ENCODE measurements at regions not wholly inside any gene's neighbourhood (a gene's known extent, or its start where the extent isn't known, plus 50 kb on each side); places are given as distances from the start of the nearest gene placed in this dataset.

GRCh38 chr13:106917673-106918556 is 350.0 kb upstream of the ARGLU1 start:
- Histone ChIP-seq H3K36me3 (replicated peaks) (no peaks in the 10 kb centered on the region), H3K9me3 (no peaks in the 10 kb centered on the region), H3K4me3 (peak overlapping the region; percentile 30), H3K4me1 (peaks cover 13% of the 10 kb centered on the region; the same call in 1 of the 2 replicates), H3K27me3 (ENCODE audit: low read depth) (no peaks in the 10 kb centered on the region)
- in situ Hi-C loops (cut with MboI; ENCODE audit: low sequenced_read_pairs) = loop anchor here (25.0 kb wide), 1 partner anchor 356 kb away; the partner anchor contains the start of gene ARGLU1
- peak; percentile 58 to 83 for DNase-seq (ENCODE audit: low spot score in 2 of 2)

- Histone ChIP-seq H3K9me3 (no peaks in the 10 kb centered on the region), H3K4me1 (peaks cover 13% of the 10 kb centered on the region; the same call in 1 of the 2 replicates), H3K4me3 (no peak overlapping the region), H3K36me3 (replicated peaks) (no peaks in the 10 kb centered on the region), H3K27me3 (ENCODE audit: low read depth) (no peaks in the 10 kb centered on the region)
- in situ Hi-C loops (cut with MboI; ENCODE audit: low sequenced_read_pairs) = loop anchor here (25.0 kb wide), 1 partner anchor 355 kb away; the partner anchor contains the start of gene ARGLU1
- DNase-seq (ENCODE audit: low spot score in 2 of 2) = no peak
Observed at GRCh38 chr13:106917024-106917571, 349.2 kb upstream of the ARGLU1 start.

- Histone ChIP-seq H3K27me3 (ENCODE audit: low read depth) (no peaks in the 10 kb centered on the region), H3K36me3 (replicated peaks) (no peaks in the 10 kb centered on the region), H3K9me3 (no peaks in the 10 kb centered on the region), H3K4me3 (no peak overlapping the region), H3K4me1 (peaks cover 13% of the 10 kb centered on the region; the same call in 1 of the 2 replicates)
- no peak for DNase-seq (ENCODE audit: low spot score in 2 of 2)
- in situ Hi-C loops (cut with MboI; ENCODE audit: low sequenced_read_pairs) = loop anchor here (25.0 kb wide), 1 partner anchor 354 kb away; the partner anchor contains the start of gene ARGLU1
Observed at GRCh38 chr13:106916329-106916976, 348.5 kb upstream of the ARGLU1 start.

GRCh38 chr13:106915146-106915545 is 347.2 kb upstream of the ARGLU1 start:
- H3K4me1 ChIP-seq = peaks cover 13% of the 10 kb centered on the region; the same call in 1 of the 2 replicates
- in situ Hi-C loops (cut with MboI; ENCODE audit: low sequenced_read_pairs) = loop anchor here (25.0 kb wide), 1 partner anchor 353 kb away; the partner anchor contains the start of gene ARGLU1
- DNase-seq (ENCODE audit: low spot score in 2 of 2) = no peak

GRCh38 chr13:106911627-106912026 is 343.7 kb upstream of the ARGLU1 start:
- Histone ChIP-seq H3K27me3 (ENCODE audit: low read depth) (no peaks in the 10 kb centered on the region), H3K36me3 (replicated peaks) (no peaks in the 10 kb centered on the region), H3K4me3 (no peak overlapping the region), H3K4me1 (peaks cover 5% of the 10 kb centered on the region; the same call in 1 of the 2 replicates), H3K9me3 (no peaks in the 10 kb centered on the region)
- no peak for DNase-seq (ENCODE audit: low spot score in 2 of 2)
- in situ Hi-C loops (cut with MboI; ENCODE audit: low sequenced_read_pairs) = loop anchor here (25.0 kb wide), 1 partner anchor 349 kb away; the partner anchor contains the start of gene ARGLU1

More at GRCh38 chr13:106915146-106915545, 347.2 kb upstream of the ARGLU1 start:
- Histone ChIP-seq H3K27me3 (ENCODE audit: low read depth) (no peaks in the 10 kb centered on the region), H3K9me3 (no peaks in the 10 kb centered on the region), H3K4me3 (no peak overlapping the region), H3K36me3 (replicated peaks) (no peaks in the 10 kb centered on the region)

- no peaks in the 10 kb centered on the region for H3K27me3 ChIP-seq (ENCODE audit: low read depth)
- H3K4me1 ChIP-seq = peaks cover 5% of the 10 kb centered on the region; the same call in 1 of the 2 replicates
- no peak overlapping the region for H3K4me3 ChIP-seq
- H3K9me3 ChIP-seq = no peaks in the 10 kb centered on the region
- in situ Hi-C loops (cut with MboI; ENCODE audit: low sequenced_read_pairs) = loop anchor here (25.0 kb wide), 1 partner anchor 349 kb away; the partner anchor contains the start of gene ARGLU1
- H3K36me3 ChIP-seq (replicated peaks) = no peaks in the 10 kb centered on the region
- no peak for DNase-seq (ENCODE audit: low spot score in 2 of 2)
Observed at GRCh38 chr13:106911020-106911419, 343.1 kb upstream of the ARGLU1 start.

GRCh38 chr13:106906426-106906996 is 338.6 kb upstream of the ARGLU1 start:
- H3K4me3 ChIP-seq = no peak overlapping the region
- no peaks in the 10 kb centered on the region for H3K36me3 ChIP-seq (replicated peaks)
- H3K4me1 ChIP-seq = no peaks in the 10 kb centered on the region
- no peak for DNase-seq (ENCODE audit: low spot score in 2 of 2)
- in situ Hi-C loops (cut with MboI; ENCODE audit: low sequenced_read_pairs) = loop anchor here (25.0 kb wide), 1 partner anchor 344 kb away; the partner anchor contains the start of gene ARGLU1
- no peaks in the 10 kb centered on the region for H3K27me3 ChIP-seq (ENCODE audit: low read depth)
- H3K9me3 ChIP-seq = no peaks in the 10 kb centered on the region

GRCh38 chr13:106905380-106906162 is 337.6 kb upstream of the ARGLU1 start:
- Histone ChIP-seq H3K9me3 (no peaks in the 10 kb centered on the region), H3K36me3 (replicated peaks) (no peaks in the 10 kb centered on the region), H3K27me3 (ENCODE audit: low read depth) (no peaks in the 10 kb centered on the region), H3K4me1 (no peaks in the 10 kb centered on the region), H3K4me3 (no peak overlapping the region)
- DNase-seq (ENCODE audit: low spot score in 2 of 2) = no peak
- in situ Hi-C loops (cut with MboI; ENCODE audit: low sequenced_read_pairs) = loop anchor here (25.0 kb wide), 1 partner anchor 343 kb away; the partner anchor contains the start of gene ARGLU1

GRCh38 chr13:106899442-106899841 is 331.5 kb upstream of the ARGLU1 start:
- H3K27me3 ChIP-seq (ENCODE audit: low read depth) = no peaks in the 10 kb centered on the region
- DNase-seq (ENCODE audit: low spot score in 2 of 2) = no peak
- H3K9me3 ChIP-seq = no peaks in the 10 kb centered on the region
- H3K36me3 ChIP-seq (replicated peaks) = no peaks in the 10 kb centered on the region
- in situ Hi-C loops (cut with MboI; ENCODE audit: low sequenced_read_pairs) = no loop called here
- no peak overlapping the region for H3K4me3 ChIP-seq
- H3K4me1 ChIP-seq = peaks cover 7% of the 10 kb centered on the region

GRCh38 chr13:106898231-106898630 is 330.3 kb upstream of the ARGLU1 start:
- no peaks in the 10 kb centered on the region for H3K36me3 ChIP-seq (replicated peaks)
- H3K27me3 ChIP-seq (ENCODE audit: low read depth) = no peaks in the 10 kb centered on the region
- H3K4me3 ChIP-seq = no peak overlapping the region
- no peaks in the 10 kb centered on the region for H3K9me3 ChIP-seq
- DNase-seq (ENCODE audit: low spot score in 2 of 2) = no peak
- in situ Hi-C loops (cut with MboI; ENCODE audit: low sequenced_read_pairs) = no loop called here
- peaks cover 7% of the 10 kb centered on the region for H3K4me1 ChIP-seq

- in situ Hi-C loops (cut with MboI; ENCODE audit: low sequenced_read_pairs) = no loop called here
- Histone ChIP-seq H3K4me1 (peaks cover 3% of the 10 kb centered on the region; the same call in 1 of the 2 replicates), H3K27me3 (ENCODE audit: low read depth) (no peaks in the 10 kb centered on the region)
Observed at GRCh38 chr13:106888148-106888547, 320.2 kb upstream of the ARGLU1 start.

GRCh38 chr13:106887686-106888085 is 319.7 kb upstream of the ARGLU1 start:
- Histone ChIP-seq H3K36me3 (replicated peaks) (no peaks in the 10 kb centered on the region), H3K4me3 (no peak overlapping the region), H3K4me1 (peaks cover 6% of the 10 kb centered on the region; the same call in 1 of the 2 replicates), H3K9me3 (peaks cover 2% of the 10 kb centered on the region; the same call in 1 of the 2 replicates), H3K27me3 (ENCODE audit: low read depth) (no peaks in the 10 kb centered on the region)
- no peak for DNase-seq (ENCODE audit: low spot score in 2 of 2)
- in situ Hi-C loops (cut with MboI; ENCODE audit: low sequenced_read_pairs) = no loop called here

More at GRCh38 chr13:106888148-106888547, 320.2 kb upstream of the ARGLU1 start:
- no peak for DNase-seq (ENCODE audit: low spot score in 2 of 2)
- H3K9me3 ChIP-seq = peaks cover 2% of the 10 kb centered on the region; the same call in 1 of the 2 replicates
- no peak overlapping the region for H3K4me3 ChIP-seq
- no peaks in the 10 kb centered on the region for H3K36me3 ChIP-seq (replicated peaks)

Data from HAP-1 (cell line).